AG10803 (cell line): ENCODE measurements at regions not wholly inside any gene's neighbourhood (a gene's known extent, or its start where the extent isn't known, plus 50 kb on each side); places are given as distances from the start of the nearest gene placed in this dataset.

Experiments
- DNase-seq: peaks from one replicate; pipeline ENCODE4 v3.0.0; 2010; ENCODE audit warnings: low read depth
- H3K4me3 ChIP-seq: 2 replicates; pipeline ENCODE4 v1.5.1; 2011; ENCODE audit warnings: mild to moderate bottlenecking, low read length, control low read depth
- CTCF ChIP-seq: conservative IDR thresholded peaks from 2 replicates; pipeline ENCODE4 v1.5.1; 2011; ENCODE audit warnings: mild to moderate bottlenecking, low read length, control low read depth, inconsistent platforms

DNA sequence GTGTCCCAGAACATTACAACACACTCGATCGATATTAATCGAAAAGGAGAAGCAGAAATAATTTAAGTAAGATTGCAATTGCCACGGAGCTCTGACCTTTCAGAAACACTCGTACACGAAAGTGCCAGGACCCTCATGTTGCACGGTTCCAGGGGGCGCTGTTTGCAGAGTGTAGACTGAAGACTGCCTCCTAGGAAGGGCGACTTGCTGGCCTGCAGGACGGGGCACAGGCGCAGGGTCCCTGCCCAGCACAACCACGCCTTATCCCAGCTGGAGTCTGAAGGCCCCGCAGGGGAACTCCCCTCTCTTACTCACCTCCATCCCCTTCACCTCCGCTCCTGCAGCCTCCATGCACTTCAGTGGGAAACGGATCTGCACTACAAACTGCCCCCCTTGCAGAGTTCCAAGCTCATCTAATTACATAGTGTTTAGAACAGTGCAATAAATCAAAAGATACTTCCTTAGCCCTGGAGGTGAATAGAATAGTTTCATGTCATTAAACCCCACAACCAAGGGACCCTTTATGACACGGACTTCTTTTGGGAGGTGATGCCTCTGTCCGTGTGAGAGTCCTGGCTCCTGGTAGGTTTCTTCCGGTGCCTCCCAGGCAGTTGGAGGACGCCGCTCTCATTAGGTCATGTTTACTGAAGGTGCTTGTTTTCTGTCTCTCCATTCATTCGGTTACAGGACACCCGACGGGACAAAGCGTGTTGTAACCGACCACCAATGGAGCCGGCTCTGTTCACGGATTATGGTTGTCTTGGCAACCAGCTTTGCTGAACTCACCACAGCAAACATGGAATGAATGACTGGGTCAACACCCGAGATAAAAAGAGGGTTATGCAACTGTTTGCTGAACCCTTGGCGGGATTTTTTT is 262.2 kb downstream of the BAMBI start:
- TF ChIP-seq CTCF, result 0 out of 2 replicates have a peak, but pooled peaks have one; percentile 5
- H3K4me3 ChIP-seq, result no peak overlapping the region
- peak; percentile 70 for DNase-seq

DNA sequence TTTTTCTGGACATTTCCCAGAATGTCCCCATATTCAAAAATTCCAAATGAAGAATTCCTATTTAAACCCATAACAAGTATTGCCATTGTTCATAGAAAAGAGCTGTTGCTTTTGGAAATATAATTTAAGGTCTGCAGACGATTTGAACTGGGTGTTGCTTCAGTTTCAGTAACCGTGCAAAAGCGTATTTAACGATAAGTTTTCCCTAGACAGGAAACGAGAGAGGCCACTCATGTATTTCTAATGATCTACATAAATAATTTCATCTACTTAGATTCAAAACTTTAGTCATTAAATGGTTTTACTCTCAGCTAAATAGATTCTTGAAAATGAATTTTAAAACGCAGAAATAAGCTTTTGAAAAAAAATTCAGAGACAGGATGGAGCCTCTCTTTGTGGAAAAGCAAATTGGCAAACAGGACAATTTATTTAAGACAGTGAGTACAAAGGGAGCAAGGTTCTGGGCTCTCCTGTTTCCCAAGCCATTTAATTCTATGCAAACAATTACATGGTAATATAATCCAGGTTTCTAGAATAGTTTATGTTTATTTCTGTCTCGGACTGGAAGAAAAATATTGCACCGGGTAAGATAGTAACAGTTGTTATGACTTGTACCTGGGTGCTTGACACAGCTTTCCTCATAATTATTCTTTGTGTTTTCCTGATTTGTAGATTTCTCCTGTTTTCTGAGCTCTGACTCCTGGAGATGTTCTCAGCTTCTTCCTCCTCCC is 263.0 kb downstream of the BAMBI start:
- no peak for TF ChIP-seq CTCF
- no peak overlapping the region for H3K4me3 ChIP-seq
- DNase-seq, result no peak

GRCh38 chr10:28942012-28942411 is 264.7 kb downstream of the BAMBI start:
- DNase-seq, result no peak
- no peak for TF ChIP-seq CTCF
- H3K4me3 ChIP-seq, result no peak overlapping the region

GRCh38 chr10:28945959-28946358 is 268.6 kb downstream of the BAMBI start:
- H3K4me3 ChIP-seq, result no peak overlapping the region
- no peak for DNase-seq
- no peak for TF ChIP-seq CTCF

GRCh38 chr10:28946479-28946878 is 269.2 kb downstream of the BAMBI start:
- no peak for TF ChIP-seq CTCF
- no peak overlapping the region for H3K4me3 ChIP-seq
- peak; percentile 70 for DNase-seq

GRCh38 chr10:28947171-28947570 is 269.9 kb downstream of the BAMBI start:
- peak; percentile 50 for DNase-seq
- H3K4me3 ChIP-seq, result no peak overlapping the region
- no peak for TF ChIP-seq CTCF

- H3K4me3 ChIP-seq, result no peak overlapping the region
- no peak for DNase-seq
- no peak for TF ChIP-seq CTCF
Measured at GRCh38 chr10:28948046-28948445, 270.7 kb downstream of the BAMBI start.
